Activated T-cell treated with anti-CD3 and anti-CD28 coated beads, Interleukin-2, amount 50 U/mL, for 24 hours (primary cell): ENCODE measurements at regions not wholly inside any gene's neighbourhood (a gene's known extent, or its start where the extent isn't known, plus 50 kb on each side); places are given as distances from the start of the nearest gene placed in this dataset.
"Not testable (repeated sequence)": the region's sequence is repeated elsewhere in the genome, so short reads cannot be mapped to it uniquely, and the experiment has no call there.

Source experiments
- DNase-seq: peaks from one replicate; pipeline ENCODE4 v3.0.0-alpha.2; 2020
- H3K27ac Mint-ChIP-seq: 2 replicates; pipeline ENCODE4 v1.8.0; 2020; ENCODE audit warnings: mild to moderate bottlenecking, mixed read lengths
- H3K27me3 Mint-ChIP-seq: 2 replicates; pipeline ENCODE4 v1.8.0; 2020; ENCODE audit warnings: mixed read lengths
- H3K36me3 Mint-ChIP-seq: 2 replicates; pipeline ENCODE4 v1.8.0; 2020; ENCODE audit warnings: low read depth, mixed read lengths
- H3K4me1 Mint-ChIP-seq: 2 replicates; pipeline ENCODE4 v1.8.0; 2020; ENCODE audit warnings: low read depth, mixed read lengths
- H3K4me3 Mint-ChIP-seq: 2 replicates; pipeline ENCODE4 v1.8.0; 2020; ENCODE audit warnings: mild to moderate bottlenecking, moderate library complexity, mixed read lengths
- H3K9me3 Mint-ChIP-seq: 2 replicates; pipeline ENCODE4 v1.8.0; 2020; ENCODE audit warnings: mixed read lengths

DNA sequence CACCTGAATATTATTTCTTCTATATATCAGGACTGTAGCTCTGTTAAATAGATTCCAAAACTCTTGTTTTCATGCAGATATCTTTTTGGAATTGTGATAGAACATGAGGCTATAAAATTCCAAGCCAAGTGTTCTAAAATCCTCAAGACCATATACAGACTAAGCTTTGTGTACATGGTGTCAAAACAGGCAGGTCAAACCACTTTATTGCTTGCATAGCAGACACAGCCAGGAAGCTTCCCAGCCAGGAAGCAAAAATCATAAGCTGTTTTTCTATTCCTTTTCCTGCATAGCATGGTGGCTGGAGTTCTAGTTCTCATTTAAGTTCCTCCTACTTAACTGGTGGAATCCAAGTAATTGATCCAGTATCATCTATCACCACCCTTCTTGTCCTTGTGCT lies 353.3 kb downstream of the PAX1 start:
- peaks cover 25% of the 10 kb centered on the region for H3K9me3 Mint-ChIP-seq
- H3K4me1 Mint-ChIP-seq: no peaks in the 10 kb centered on the region
- no peaks in the 10 kb centered on the region for H3K27me3 Mint-ChIP-seq
- DNase-seq: no peak
- H3K4me3 Mint-ChIP-seq: no peak overlapping the region
- H3K36me3 Mint-ChIP-seq: no peaks in the 10 kb centered on the region
- no peak overlapping the region for H3K27ac Mint-ChIP-seq

DNA sequence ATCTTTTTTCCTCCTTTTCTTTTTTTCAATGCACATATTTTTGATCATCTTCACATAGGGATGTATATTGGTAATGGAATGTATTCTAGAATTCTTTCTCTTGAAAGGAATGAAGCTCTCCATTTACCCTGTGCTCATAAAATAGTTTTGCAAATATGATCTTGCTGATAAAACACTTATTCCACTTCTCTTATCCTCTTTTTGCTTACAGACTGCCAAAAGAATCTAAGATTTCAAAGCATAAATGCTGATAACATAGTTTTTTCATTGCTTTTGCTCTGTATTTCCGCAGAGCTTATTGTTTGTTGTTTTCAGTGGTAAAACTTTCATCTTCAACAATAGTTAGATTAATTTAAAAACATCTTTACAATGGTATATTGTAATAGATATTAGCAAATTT lies 350.5 kb downstream of the PAX1 start:
- Mint-ChIP-seq H3K4me3 (no peak overlapping the region), H3K27ac (no peak overlapping the region), H3K9me3 (peaks cover 20% of the 10 kb centered on the region)

DNA sequence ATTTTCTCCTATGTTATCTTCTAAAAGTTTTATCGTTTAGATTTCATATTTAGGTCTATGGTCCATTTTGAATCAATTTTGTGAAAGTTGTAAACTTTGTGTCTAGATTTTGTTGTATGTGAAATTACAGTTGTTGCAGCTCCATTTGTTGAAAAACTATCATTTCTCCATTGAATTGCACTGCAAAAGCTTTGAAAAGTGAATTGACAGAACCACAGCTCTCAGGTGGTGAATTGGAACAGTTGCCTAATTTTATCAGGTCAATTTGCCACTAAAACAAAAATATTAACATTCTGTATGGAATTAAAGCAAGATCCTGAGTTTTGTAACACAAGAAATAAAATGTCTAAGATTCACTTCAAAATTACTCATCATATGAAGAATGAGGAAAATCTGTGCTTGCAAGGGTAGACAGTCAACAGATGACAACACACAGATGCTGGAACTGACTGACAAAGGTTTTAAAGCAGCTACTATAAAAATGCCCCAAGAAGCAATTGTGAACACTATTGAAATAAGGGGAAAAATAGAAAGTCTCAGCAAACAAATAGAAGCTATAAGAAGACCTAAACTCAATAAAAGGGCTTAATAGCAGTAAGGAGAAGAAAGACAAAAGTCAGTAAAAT lies 346.7 kb downstream of the PAX1 start:
- Mint-ChIP-seq H3K9me3 (peaks cover 9% of the 10 kb centered on the region), H3K36me3 (no peaks in the 10 kb centered on the region), H3K4me3 (no peak overlapping the region), H3K27ac (no peak overlapping the region), H3K27me3 (no peaks in the 10 kb centered on the region), H3K4me1 (no peaks in the 10 kb centered on the region)
- no peak for DNase-seq

More for the DNA sequence above, 350.5 kb downstream of the PAX1 start:
- Mint-ChIP-seq H3K27me3 (no peaks in the 10 kb centered on the region), H3K36me3 (no peaks in the 10 kb centered on the region), H3K4me1 (no peaks in the 10 kb centered on the region)
- no peak for DNase-seq

DNA sequence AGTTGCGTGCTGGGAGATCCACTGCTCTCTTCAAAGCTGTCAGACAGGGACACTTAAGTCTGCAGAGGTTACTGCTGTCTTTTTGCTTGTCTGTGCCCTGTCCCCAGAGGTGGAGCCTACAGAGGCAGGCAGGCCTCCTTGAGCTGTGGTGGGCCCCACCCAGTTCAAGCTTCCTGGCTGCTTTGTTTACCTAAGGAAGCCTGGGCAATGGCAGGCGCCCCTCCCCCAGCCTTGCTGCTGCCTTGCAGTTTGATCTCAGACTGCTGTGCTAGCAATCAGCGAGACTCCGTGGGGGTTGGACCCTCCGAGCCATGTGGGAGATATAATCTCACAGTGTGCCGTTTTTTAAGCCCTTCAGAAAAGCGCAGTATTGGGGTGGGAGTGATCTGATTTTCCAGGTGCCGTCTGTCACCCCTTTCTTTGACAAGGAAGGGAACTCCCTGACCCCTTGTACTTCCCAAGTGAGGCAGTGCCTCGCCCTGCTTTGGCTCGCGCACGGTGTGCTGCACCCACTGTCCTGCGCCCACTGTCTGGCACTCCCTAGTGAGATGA lies 340.6 kb downstream of the PAX1 start:
- DNase-seq, H3K27ac Mint-ChIP-seq, H3K4me3 Mint-ChIP-seq, H3K9me3 Mint-ChIP-seq, H3K27me3 Mint-ChIP-seq, H3K36me3 Mint-ChIP-seq, H3K4me1 Mint-ChIP-seq: not testable (repeated sequence)

DNA sequence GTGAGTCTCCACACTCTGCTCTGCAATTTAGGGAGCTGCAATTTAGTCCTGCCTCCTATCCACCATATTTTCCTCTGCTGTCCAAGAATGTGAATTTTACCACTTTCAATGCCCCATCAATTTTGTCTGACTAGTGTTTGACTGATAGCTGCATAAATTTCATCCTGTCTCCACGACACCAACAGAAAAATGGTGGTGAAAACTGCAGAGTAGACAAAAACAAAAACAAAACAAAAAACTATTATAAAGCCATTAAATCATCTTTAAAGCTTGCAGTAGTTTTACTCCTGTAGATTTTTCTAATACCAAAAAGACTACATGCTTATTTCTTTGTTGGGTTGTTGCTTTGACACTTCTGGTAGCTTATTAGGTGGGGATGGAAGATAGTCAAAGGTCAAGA lies 322.0 kb downstream of the PAX1 start:
- no peak for DNase-seq
- H3K36me3 Mint-ChIP-seq: no peaks in the 10 kb centered on the region
- no peaks in the 10 kb centered on the region for H3K27me3 Mint-ChIP-seq
- peaks cover 25% of the 10 kb centered on the region for H3K9me3 Mint-ChIP-seq
- no peak overlapping the region for H3K4me3 Mint-ChIP-seq
- no peaks in the 10 kb centered on the region for H3K4me1 Mint-ChIP-seq
- H3K27ac Mint-ChIP-seq: no peak overlapping the region

DNA sequence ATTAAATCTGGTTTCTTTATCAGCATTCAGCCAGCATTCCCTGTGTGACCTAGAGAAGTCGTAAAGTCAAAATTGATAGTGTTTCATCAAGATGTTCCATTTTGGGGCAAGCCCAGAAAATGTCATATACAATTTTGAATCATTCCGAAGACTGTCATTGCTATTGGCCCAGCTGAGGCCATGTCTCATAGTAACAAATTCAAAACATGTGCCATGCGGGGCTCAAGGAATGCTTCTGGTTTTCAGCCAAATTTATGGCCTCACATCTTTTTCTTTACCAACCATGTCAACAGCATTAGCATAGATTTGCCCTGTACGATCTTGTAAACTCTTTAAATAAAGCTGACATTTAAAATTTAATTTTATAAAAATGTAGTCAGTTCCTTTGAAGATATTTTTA lies 314.7 kb downstream of the PAX1 start:
- Mint-ChIP-seq H3K27me3 (no peaks in the 10 kb centered on the region), H3K9me3 (peaks cover 19% of the 10 kb centered on the region), H3K4me1 (no peaks in the 10 kb centered on the region), H3K4me3 (no peak overlapping the region), H3K36me3 (no peaks in the 10 kb centered on the region), H3K27ac (no peak overlapping the region)
- DNase-seq: no peak

DNA sequence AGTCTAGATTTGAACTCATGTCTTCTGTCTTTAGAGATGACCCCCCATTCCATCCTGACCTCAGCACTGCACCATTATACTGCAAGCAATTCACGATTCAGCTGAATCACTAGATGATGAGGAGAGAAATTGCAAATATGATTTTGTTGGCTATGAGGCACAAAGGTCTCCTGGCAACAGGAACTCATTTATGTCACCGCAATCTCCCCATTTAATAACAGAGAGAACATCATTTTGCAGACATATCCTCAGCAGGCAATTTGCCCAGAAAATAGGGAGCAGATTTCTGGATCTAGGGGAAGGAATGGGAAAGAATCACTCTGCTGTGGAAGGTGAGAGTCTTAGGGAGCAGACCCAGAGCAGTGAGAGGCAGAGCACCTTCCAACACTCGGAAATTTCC lies 303.0 kb downstream of the PAX1 start:
- DNase-seq: no peak
- Mint-ChIP-seq H3K27ac (no peak overlapping the region), H3K36me3 (no peaks in the 10 kb centered on the region), H3K9me3 (peaks cover 10% of the 10 kb centered on the region), H3K4me1 (no peaks in the 10 kb centered on the region), H3K27me3 (no peaks in the 10 kb centered on the region), H3K4me3 (no peak overlapping the region)

DNA sequence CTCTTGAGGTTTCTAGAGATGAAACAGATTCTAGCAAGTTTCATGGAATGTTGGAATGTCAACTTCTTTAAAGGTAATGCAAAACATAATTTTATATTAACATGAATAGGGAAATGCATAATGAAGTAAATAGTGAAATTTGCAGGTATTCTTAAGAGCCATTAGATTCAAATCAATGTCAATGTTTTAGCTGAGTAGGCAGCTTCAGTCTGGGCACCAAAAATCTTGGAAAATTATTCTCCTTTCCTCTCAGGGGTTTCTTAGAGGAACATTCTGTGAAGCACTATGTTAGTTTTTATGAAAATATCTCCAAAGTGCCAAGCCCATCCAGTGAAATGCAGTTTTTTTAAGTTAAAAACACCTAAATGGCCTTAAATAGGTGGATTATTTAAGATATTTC lies 300.8 kb downstream of the PAX1 start:
- no peak overlapping the region for H3K27ac Mint-ChIP-seq
- H3K27me3 Mint-ChIP-seq: no peaks in the 10 kb centered on the region
- H3K4me3 Mint-ChIP-seq: no peak overlapping the region
- peaks cover 12% of the 10 kb centered on the region for H3K9me3 Mint-ChIP-seq
- H3K36me3 Mint-ChIP-seq: no peaks in the 10 kb centered on the region
- no peaks in the 10 kb centered on the region for H3K4me1 Mint-ChIP-seq
- no peak for DNase-seq

DNA sequence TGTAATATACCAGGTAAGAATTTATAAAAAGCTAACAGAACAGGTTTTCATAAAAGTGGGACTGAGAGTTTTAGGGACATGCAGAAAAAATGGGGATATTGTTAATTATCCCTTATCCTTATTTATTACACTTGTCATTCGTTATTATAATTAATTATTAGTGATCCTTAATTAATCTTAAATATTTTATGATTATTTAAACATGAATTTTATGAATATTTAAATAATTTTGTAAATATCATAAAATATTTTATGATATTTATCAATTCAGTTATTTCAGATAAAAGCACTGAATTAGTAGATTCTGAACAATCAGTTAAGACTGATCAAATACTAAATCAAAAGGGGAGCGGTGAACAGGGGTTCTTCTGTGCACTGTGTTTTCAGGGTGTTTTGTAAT lies 300.1 kb downstream of the PAX1 start:
- Mint-ChIP-seq H3K9me3 (peaks cover 15% of the 10 kb centered on the region), H3K4me3 (no peak overlapping the region), H3K36me3 (no peaks in the 10 kb centered on the region), H3K27ac (no peak overlapping the region), H3K4me1 (no peaks in the 10 kb centered on the region), H3K27me3 (no peaks in the 10 kb centered on the region)
- no peak for DNase-seq

DNA sequence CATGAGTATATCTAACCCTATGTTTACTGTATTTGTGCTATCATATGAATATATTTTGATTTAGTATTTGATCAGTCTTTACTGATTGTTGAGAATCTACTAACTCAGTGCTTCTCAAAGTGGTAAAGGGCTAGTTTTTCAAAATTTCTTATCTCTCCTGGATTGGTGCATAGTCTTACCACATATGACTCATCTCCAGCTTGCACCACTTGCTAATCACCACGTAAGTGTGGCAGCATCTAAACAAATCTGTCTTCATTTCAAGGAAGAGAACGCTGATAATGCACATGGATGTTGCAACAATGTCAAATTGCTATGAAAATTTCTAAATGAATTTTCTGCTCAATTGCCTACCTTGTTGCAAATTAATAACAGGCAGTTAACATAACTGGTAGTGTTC lies 299.5 kb downstream of the PAX1 start:
- no peak for DNase-seq
- Mint-ChIP-seq H3K4me3 (no peak overlapping the region), H3K27me3 (no peaks in the 10 kb centered on the region), H3K36me3 (no peaks in the 10 kb centered on the region), H3K27ac (no peak overlapping the region), H3K4me1 (no peaks in the 10 kb centered on the region), H3K9me3 (peaks cover 18% of the 10 kb centered on the region)

DNA sequence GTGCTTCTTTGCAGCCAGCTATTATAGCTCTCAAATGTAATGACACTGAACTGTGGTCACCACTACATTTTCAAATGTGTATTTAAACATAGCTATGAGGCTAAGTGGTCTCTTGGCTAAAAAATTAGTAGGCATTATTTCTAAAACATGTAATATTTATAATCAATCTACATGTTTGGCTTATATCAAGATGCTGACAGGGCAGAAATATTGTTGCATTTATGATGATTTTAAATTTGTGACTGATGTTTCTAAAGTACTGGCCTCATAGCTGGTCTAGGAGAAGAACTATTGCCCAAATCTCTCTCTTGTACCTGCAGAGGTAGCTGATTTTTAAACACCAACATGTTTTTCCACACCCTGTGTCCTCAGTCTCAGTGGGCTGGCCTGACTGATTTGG lies 298.2 kb downstream of the PAX1 start:
- Mint-ChIP-seq H3K9me3 (peaks cover 18% of the 10 kb centered on the region), H3K36me3 (no peaks in the 10 kb centered on the region), H3K27me3 (no peaks in the 10 kb centered on the region), H3K27ac (no peak overlapping the region), H3K4me3 (no peak overlapping the region), H3K4me1 (no peaks in the 10 kb centered on the region)
- no peak for DNase-seq

DNA sequence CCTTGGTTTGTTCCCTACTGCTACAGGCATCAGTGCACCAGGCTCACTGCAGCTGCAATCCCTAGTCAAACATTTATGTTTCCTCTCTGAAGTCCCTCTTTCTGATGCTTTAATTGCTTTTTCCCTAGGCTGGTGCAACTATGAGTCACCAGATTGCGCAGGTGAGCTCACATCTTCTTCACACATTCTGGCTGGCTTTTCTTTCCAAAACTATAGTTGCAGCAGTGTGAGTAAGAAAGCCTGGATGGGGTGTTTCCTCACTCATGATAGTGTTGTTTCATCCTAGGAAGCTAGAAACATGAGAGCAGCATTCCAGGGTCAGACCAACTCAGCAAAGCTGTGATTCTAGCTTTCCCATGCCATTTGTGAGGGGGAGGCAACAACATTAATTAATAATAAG lies 296.4 kb downstream of the PAX1 start:
- H3K27me3 Mint-ChIP-seq: no peaks in the 10 kb centered on the region

DNA sequence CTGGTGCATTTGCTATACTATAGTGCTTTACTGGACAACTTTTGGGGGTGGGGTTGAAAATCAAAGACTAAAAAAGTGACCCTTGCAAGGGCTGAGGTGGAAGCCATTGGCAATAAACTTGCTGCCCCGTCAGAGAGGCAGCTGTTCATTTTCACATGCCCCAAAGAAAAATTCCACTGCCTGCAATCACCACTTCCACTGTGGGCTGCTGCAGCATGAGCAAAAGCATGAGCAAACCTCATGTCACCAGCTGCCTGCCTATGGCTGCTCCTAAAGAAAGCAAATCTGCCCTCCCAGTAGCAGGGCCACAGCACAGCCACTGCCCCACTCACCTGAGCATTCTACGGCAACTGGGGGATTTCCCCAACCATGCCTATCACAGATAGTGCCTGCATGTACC lies 290.0 kb downstream of the PAX1 start:
- no peaks in the 10 kb centered on the region for H3K36me3 Mint-ChIP-seq
- no peaks in the 10 kb centered on the region for H3K4me1 Mint-ChIP-seq
- H3K9me3 Mint-ChIP-seq: peaks cover 11% of the 10 kb centered on the region
- no peak overlapping the region for H3K4me3 Mint-ChIP-seq
- DNase-seq: no peak
- no peaks in the 10 kb centered on the region for H3K27me3 Mint-ChIP-seq
- H3K27ac Mint-ChIP-seq: no peak overlapping the region

More for the DNA sequence above, 296.4 kb downstream of the PAX1 start:
- peaks cover 14% of the 10 kb centered on the region for H3K9me3 Mint-ChIP-seq
- H3K36me3 Mint-ChIP-seq: no peaks in the 10 kb centered on the region
- no peak overlapping the region for H3K27ac Mint-ChIP-seq
- H3K4me1 Mint-ChIP-seq: no peaks in the 10 kb centered on the region
- DNase-seq: no peak
- H3K4me3 Mint-ChIP-seq: no peak overlapping the region

DNA sequence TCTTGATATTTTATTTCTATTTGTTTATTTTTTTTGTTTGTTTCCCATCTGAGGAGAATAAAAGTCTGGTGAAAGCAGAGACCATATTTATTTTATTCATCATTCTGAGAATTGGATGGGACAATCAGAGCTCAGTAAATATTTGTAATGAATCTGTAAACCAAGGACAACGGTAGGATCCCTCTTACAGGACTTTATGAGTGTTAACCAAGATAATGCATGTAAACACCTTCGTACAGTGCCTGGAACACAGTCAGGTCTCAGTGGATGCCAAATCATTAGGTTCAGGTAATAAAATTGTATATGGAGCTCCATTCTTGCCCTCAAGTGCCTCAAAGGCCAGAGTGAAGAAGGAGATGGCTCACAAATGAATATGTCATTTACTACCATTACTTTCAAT lies 288.7 kb downstream of the PAX1 start:
- Mint-ChIP-seq H3K36me3 (no peaks in the 10 kb centered on the region), H3K4me1 (no peaks in the 10 kb centered on the region), H3K27me3 (no peaks in the 10 kb centered on the region), H3K27ac (no peak overlapping the region), H3K4me3 (no peak overlapping the region), H3K9me3 (peaks cover 9% of the 10 kb centered on the region)
- DNase-seq: no peak

DNA sequence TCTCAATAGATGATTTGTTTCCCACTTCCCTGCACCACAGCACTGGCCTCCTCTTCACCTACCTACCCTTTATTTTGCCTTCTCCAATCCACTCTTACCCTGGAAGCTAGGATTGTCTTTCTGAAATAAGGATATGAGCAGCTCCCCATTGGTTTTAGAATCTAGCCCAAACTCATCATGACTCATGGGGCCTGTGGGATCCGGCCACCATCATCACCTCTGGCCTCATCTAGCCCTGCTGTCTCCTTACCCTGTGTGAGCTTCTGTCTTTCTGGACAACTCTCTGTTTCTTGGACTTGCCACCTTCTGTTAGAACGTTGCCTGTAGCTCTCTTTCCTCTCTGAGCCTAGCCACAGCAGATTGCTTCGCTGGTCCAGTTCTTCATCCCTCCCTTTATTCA lies 277.1 kb downstream of the PAX1 start:
- Mint-ChIP-seq H3K27me3 (no peaks in the 10 kb centered on the region), H3K4me1 (no peaks in the 10 kb centered on the region), H3K27ac (no peak overlapping the region), H3K9me3 (peaks cover 14% of the 10 kb centered on the region), H3K4me3 (no peak overlapping the region), H3K36me3 (no peaks in the 10 kb centered on the region)
- DNase-seq: no peak
